ENCODE measurements at regions not wholly inside any gene's neighbourhood (a gene's known extent, or its start where the extent isn't known, plus 50 kb on each side); places are given as distances from the start of the nearest gene placed in this dataset.

- TF ChIP-seq CTCF (IDR thresholded peaks at IDR 0.05) (no peak), POLR2A (IDR thresholded peaks at IDR 0.05) (no peak)
These were observed 89.8 kb upstream of the GNAI1 start for GRCh38 chr7:80044796-80045195.
